NK-92 treated with Interleukin-12 subunit alpha and Interleukin-12 subunit beta, amount 100 ng/mL, for 24 hours (cell line): ENCODE measurements at regions not wholly inside any gene's neighbourhood (a gene's known extent, or its start where the extent isn't known, plus 50 kb on each side); places are given as distances from the start of the nearest gene placed in this dataset.

Experiments used
- DNase-seq: peaks from one replicate; lab custom pipeline; 2025; lab: John Stamatoyannopoulos, UW

GRCh38 chr11:38282718-38283117 is 1684.7 kb upstream of the RAG2 start:
- DNase-seq, result no peak

DNA sequence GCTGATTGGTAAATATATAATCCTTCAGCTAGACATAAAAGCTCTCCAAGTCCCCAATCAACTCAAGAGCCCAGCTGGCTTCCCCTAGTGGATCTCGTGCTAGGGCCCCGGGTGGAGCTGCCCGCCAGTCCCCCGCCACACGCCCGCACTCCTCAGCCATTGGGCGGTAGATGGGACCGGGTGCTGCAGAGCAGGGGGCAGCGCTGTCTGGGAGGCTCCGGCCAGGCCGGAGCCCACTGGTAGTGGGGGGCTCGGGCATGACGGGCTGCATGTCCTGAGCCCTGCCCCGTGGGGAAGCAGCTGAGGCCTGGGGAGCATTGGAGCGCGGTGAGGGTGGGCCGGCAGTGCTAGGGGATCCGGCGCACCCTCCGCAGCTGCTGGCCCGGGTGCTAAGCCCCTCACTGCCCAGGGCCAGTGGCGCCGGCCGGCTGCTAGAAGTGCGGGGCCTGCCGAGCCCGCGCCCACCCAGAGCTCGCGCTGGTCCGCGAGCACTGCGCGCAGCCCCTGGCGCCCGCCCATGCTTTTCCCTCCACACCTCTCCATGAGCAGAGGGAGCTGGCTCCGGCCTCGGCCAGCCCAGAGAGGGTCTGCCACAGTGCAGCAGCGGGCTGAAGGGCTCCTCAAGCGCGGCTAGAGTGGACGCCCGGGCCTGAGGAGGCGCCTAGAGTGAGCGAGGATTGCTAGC is 1680.6 kb upstream of the RAG2 start:
- no peak for DNase-seq

- no peak for DNase-seq
Measured at GRCh38 chr11:38274031-38274430, 1676.0 kb upstream of the RAG2 start.

DNA sequence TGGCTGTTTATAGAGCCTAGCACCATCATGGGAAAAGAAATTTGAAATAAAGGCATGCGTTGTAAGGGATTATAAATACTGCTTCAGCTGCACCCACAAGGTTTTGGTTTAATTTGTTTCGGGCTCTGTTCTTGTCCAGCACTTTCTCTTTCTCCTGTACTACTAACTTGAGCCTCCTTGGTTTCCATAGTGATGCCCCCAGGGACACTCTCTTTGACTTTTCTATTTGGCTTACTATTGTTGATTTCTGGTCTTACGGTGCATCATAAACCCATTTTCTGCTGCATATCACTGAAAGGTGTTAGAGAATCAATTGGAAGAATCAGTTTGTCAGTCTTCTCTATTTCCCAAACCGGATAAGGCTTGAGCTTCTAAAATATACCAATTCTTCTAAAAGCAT is 1674.3 kb upstream of the RAG2 start:
- DNase-seq, result no peak

DNA sequence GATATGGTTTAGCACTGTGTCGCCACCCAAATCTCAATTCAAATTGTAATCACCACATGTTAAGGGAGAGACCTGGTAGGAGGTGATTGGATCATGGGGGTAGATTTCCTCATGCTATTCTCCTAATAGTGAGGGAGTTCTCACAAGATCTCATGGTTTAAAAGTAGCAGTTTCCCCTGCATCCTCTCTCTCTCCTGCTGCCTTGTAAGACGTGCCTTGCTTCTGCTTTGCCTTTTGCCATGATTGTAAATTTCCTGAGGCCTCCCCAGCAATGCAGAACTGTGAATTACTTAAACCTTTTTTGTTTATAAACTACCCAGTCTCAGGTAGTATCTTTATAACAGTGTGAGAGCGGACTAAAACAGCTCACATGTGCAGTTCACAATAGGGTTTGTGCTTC is 1668.7 kb upstream of the RAG2 start:
- no peak for DNase-seq

DNA sequence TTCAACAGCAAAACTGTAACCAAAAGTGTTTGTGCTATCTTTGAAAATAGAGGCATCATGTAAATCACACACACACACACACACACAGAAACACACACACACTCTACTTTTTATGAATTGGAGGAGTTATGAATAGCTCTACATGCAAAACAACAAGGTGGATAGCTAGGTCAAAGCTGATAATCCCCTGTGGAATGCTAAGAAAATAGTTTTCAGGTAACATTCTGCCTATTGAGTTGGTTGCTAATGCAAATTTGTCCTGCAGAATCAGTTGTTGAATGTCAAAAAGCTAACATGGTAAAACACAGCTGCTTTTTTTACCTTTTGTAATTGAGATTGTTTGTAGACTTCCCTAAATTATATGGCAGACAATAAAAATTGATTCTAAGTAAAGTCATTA is 1658.4 kb upstream of the RAG2 start:
- no peak for DNase-seq

GRCh38 chr11:38254913-38255312 is 1656.9 kb upstream of the RAG2 start:
- no peak for DNase-seq

DNA sequence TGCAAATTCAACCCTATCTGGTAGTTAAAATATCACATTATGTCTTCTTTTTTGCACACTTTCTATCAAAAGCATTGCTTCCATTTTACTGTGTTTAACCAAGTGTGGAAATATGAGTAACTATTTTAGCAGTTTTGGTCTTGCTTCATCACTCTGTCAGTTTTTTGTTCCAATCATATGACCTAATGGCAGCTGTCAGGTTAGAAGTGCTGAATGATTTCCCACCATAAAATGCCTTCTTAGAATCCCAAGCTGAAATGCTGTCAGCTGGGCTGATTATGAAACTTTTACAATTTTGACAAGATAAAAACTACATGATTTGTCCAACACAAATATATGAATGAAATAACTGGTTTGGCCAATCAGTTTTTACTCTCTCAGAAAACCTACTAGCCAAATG is 1654.6 kb upstream of the RAG2 start:
- no peak for DNase-seq

DNA sequence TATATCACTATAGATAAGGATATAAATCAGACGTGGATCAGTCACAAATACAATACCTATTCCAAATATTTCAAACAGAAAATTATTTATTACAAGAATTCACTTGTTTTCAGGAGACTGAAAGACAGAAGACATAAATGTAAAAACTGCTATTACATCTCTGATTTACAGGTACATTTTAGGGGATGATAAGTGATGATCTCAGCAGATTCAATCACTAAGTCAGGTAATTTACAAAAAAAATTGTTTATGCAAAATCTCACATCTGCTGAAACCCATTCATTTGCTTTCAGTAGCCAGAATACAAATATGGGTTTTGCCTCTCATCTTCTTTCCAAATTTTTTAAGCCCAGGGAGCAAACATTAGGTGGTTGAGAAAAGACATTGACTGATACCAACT is 1648.4 kb upstream of the RAG2 start:
- DNase-seq, result no peak

DNA sequence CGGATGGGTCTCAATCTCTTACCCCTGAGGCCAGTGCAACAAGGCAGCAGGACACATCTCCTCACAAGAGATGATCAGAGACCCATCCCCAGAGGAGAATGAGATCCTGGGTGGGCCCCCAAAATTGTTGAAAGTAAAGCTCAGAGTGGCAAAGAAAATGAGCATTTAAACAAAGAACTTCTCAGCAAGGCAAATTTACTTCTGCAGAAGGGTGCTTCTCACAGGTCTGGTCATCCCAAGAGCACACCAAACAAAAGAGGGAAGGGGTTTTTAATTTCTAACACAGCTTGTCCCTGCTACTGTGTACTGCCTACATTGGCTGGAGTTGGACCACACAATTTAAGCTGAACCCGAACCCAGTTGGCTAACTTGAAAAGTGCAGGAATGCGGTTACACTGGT is 1628.6 kb upstream of the RAG2 start:
- no peak for DNase-seq

DNA sequence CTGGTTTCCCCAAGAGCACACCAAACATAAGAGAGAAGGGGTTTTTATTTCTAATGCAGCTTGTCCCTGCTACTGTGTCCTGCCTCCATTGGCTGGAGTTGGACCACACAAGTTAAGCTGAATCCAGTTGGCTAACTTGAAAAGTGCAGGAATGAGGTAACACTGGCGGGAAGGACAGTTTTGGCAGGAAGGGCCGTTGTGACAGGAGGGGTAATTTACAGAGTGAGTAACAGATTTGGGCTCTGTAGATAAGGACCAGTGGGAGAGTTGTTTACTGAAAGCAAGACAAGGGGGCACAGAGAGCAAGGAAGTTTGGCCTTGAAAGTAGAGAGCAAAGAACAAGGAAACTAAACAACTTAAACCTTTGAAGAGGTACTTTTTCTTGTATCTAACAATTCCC is 1623.3 kb upstream of the RAG2 start:
- no peak for DNase-seq

DNA sequence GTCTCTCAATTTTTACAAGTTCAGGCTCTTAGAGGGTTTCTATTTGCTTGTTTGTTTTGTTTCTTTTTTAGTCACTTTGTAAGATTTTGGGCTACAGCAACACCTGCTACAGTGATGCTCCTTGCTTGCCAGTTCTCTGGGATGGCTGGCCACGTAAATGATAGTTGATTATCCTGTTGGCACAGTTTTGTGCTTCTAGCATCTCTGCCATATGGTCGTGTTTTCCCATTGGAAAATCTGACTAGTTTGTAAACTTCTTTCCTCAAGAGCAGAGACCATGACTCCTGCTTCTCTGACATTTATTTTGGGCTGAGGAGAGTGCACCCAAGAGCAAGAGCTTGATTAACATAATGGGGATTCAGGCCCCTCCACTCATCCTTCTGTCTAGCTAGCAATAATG is 1621.6 kb upstream of the RAG2 start:
- DNase-seq, result no peak

DNA sequence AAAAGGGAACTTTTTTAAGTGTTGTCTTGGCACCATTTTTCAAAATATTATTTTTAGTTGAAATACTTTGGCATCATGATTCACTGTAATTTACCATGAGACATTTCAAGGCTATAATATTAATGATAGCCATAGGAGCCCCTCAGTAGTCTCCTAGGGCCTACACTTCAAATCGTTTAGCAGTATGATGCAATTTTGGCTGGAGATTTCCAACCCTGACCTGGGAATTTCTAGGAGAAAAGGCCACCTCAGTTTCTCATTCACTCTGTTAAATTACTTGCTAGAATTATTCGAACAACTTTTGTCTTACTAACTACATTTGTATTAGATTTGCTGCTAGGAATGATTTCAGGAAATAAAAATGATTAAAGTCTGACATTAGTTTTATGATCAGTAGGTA is 1610.9 kb upstream of the RAG2 start:
- DNase-seq, result no peak

DNA sequence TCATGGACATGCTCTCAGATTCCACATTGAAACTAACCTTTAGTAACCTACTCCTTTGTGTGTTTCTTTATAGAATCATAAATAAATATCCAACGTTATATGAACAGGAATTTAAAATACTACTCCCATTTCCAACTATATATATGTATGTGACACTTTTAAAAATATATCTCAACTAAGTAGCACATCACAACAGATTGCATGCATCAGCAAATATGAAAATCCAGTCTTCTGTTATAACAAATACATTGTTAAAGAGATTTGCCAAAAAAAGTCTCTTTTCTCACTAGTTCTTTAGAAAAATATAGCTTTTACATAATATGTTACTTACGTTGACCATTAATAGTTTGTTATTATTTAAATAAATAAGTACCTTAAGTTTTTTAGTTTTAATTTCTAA is 1608.6 kb upstream of the RAG2 start:
- no peak for DNase-seq

- no peak for DNase-seq
Measured at GRCh38 chr11:38191101-38191500, 1593.1 kb upstream of the RAG2 start.

DNA sequence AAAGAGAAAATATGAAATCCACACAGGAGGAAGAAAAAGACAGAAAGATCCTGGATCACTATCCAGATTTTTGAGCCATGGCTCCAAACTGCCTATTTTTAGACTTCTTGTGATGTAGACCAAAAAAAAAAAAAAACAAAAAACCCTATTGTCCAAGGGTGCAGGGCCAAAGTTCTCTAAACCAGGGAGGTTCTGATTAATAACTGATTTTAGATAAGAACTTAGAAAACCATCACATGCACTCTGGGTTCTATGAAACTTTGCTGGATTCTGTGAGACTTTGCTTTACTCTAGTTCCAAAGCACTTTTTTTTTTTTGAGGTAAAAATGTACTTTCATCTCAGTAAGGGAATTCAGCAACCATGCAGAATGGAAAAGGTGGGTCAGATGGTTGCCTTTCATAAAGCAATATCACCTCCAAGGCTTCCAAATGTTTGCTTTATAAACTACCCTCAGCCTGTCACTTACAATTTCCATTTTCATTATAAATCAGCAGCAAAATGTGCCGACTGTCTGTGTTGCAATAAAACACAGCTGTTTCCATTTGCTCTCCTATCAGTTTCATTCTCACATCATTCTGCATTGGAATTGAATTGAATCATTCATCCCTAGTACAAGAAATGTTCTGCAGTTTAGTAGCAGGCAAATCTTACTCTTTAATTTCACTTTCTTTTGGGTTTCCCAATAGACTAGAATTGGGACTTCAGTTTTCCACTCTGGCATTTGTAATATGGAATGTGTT is 1584.3 kb upstream of the RAG2 start:
- no peak for DNase-seq

GRCh38 chr11:38176686-38177322 is 1578.8 kb upstream of the RAG2 start:
- no peak for DNase-seq

- DNase-seq, result no peak
Measured at GRCh38 chr11:38173676-38174075, 1575.6 kb upstream of the RAG2 start.

DNA sequence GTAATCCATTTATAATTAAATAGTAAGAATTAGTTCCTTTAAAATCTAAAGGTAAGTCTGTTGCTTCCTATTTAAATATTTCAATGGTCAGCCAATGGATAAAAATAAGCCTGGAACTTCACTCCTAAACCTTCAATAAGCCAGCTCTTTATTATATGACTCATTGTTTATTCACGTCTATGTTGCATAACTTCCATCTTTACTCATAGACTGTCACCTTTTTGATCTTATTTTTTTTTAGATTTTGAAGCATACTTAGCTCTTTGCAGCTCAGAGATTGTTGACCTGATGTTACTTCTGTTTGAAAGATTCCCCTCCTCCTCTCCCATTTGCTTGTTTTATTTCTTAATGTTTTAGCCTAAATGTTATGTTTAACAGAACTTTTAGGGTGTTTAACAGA is 1571.2 kb upstream of the RAG2 start:
- DNase-seq, result no peak

GRCh38 chr11:38163526-38163925 is 1565.5 kb upstream of the RAG2 start:
- DNase-seq, result no peak

DNA sequence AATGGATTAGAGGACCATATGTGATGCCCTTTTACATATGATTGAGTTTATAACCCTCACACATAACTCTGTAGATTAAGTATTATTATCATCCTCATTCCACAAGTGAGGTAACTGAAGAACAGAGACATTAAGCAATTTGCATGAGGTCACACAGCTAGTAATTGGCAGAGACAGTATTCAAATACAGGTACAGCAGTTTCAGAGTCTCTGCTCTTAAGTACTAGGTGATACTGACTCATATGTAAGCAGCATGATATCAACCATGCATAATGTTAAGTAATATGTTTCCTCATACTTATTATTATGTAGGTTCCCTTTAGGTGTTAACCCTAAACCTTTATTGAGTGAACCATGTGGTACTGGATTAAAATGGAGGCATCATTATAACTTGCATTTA is 1562.4 kb upstream of the RAG2 start:
- DNase-seq, result no peak

GRCh38 chr11:38159038-38159437 is 1561.0 kb upstream of the RAG2 start:
- DNase-seq, result no peak

- DNase-seq, result no peak
Measured at GRCh38 chr11:38156495-38157146, 1558.6 kb upstream of the RAG2 start.
